ENCODE measurements at regions not wholly inside any gene's neighbourhood (a gene's known extent, or its start where the extent isn't known, plus 50 kb on each side); places are given as distances from the start of the nearest gene placed in this dataset.

GRCh38 chr6:3517350-3517749 is 60.5 kb upstream of the SLC22A23 start:
- Histone ChIP-seq H3K27me3 (no peaks in the 10 kb centered on the region), H3K9me3 (no peaks in the 10 kb centered on the region), H3K4me3 (no peak overlapping the region), H3K27ac (peak overlapping the region; percentile 17), H3K4me1 (peaks cover 16% of the 10 kb centered on the region), H3K36me3 (no peaks in the 10 kb centered on the region)
- peak in 1 of 2 donors; percentile 62 for TF ChIP-seq POLR2AphosphoS5 (IDR thresholded peaks at IDR 0.05; ENCODE audit: insufficient read depth in 1 of 2, low read depth in 1 of 2)
- TF ChIP-seq POLR2A (IDR thresholded peaks at IDR 0.05), result no peak
- TF ChIP-seq, protein P1, sequence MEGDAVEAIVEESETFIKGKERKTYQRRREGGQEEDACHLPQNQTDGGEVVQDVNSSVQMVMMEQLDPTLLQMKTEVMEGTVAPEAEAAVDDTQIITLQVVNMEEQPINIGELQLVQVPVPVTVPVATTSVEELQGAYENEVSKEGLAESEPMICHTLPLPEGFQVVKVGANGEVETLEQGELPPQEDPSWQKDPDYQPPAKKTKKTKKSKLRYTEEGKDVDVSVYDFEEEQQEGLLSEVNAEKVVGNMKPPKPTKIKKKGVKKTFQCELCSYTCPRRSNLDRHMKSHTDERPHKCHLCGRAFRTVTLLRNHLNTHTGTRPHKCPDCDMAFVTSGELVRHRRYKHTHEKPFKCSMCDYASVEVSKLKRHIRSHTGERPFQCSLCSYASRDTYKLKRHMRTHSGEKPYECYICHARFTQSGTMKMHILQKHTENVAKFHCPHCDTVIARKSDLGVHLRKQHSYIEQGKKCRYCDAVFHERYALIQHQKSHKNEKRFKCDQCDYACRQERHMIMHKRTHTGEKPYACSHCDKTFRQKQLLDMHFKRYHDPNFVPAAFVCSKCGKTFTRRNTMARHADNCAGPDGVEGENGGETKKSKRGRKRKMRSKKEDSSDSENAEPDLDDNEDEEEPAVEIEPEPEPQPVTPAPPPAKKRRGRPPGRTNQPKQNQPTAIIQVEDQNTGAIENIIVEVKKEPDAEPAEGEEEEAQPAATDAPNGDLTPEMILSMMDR (IDR thresholded peaks at IDR 0.05), result no peak
- intact Hi-C loops (cut with DNase I), result no loop called here
- DNase-seq (ENCODE audit: extremely low spot score in 2 of 2), result no peak

DNA sequence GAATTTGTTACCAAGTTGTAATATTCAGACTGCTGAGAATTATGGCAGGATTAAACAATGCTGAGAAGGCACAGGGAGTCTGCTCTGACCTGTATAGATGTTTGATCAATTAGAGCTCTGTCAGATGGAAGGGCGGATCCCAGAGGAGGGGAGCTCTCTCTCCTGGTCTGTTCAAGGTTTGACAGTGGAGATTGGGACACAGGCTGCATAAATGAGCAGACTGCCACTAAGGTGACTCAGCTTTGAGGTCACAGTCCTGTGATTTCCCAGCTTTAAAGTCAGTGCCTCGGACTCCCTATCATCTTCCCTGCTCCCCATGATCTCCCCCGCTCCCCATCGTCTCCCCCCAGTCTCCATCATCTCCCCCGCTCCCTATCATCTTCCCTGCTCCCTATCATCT is 59.2 kb upstream of the SLC22A23 start:
- Histone ChIP-seq H3K9me3 (no peaks in the 10 kb centered on the region), H3K4me3 (no peak overlapping the region), H3K27me3 (no peaks in the 10 kb centered on the region), H3K4me1 (peaks cover 24% of the 10 kb centered on the region), H3K36me3 (no peaks in the 10 kb centered on the region), H3K27ac (no peak overlapping the region)
- intact Hi-C loops (cut with DNase I), result no loop called here
- no peak for DNase-seq (ENCODE audit: extremely low spot score in 2 of 2)
- TF ChIP-seq POLR2AphosphoS5 (IDR thresholded peaks at IDR 0.05; ENCODE audit: insufficient read depth in 1 of 2, low read depth in 1 of 2), result no peak
- TF ChIP-seq POLR2A (IDR thresholded peaks at IDR 0.05), result no peak
- TF ChIP-seq, protein P1 (IDR thresholded peaks at IDR 0.05), result no peak

- no peaks in the 10 kb centered on the region for H3K27me3 ChIP-seq
- H3K27ac ChIP-seq, result no peak overlapping the region
- H3K36me3 ChIP-seq, result no peaks in the 10 kb centered on the region
- intact Hi-C loops (cut with DNase I), result no loop called here
- no peaks in the 10 kb centered on the region for H3K9me3 ChIP-seq
- no peak overlapping the region for H3K4me3 ChIP-seq
- no peak for DNase-seq (ENCODE audit: extremely low spot score in 2 of 2)
- TF ChIP-seq, protein P1 (IDR thresholded peaks at IDR 0.05), result no peak
- no peak for TF ChIP-seq POLR2AphosphoS5 (IDR thresholded peaks at IDR 0.05; ENCODE audit: insufficient read depth in 1 of 2, low read depth in 1 of 2)
- H3K4me1 ChIP-seq, result peaks cover 29% of the 10 kb centered on the region
Measured at GRCh38 chr6:3515669-3516068, 58.8 kb upstream of the SLC22A23 start.

GRCh38 chr6:3513416-3513815 is 56.6 kb upstream of the SLC22A23 start:
- intact Hi-C loops (cut with DNase I), result no loop called here
- Histone ChIP-seq H3K36me3 (no peaks in the 10 kb centered on the region), H3K27me3 (no peaks in the 10 kb centered on the region), H3K4me1 (peaks cover 26% of the 10 kb centered on the region), H3K27ac (no peak overlapping the region), H3K9me3 (no peaks in the 10 kb centered on the region), H3K4me3 (no peak overlapping the region)
- TF ChIP-seq, protein P1 (IDR thresholded peaks at IDR 0.05), result no peak
- TF ChIP-seq POLR2A (IDR thresholded peaks at IDR 0.05) (no peak), POLR2AphosphoS5 (IDR thresholded peaks at IDR 0.05; ENCODE audit: insufficient read depth in 1 of 2, low read depth in 1 of 2) (no peak)
- DNase-seq (ENCODE audit: extremely low spot score in 2 of 2), result no peak

- TF ChIP-seq, protein P1 (IDR thresholded peaks at IDR 0.05), result no peak
- TF ChIP-seq POLR2A (IDR thresholded peaks at IDR 0.05), result no peak
- no peak for TF ChIP-seq POLR2AphosphoS5 (IDR thresholded peaks at IDR 0.05; ENCODE audit: insufficient read depth in 1 of 2, low read depth in 1 of 2)
- H3K4me3 ChIP-seq, result no peak overlapping the region
- intact Hi-C loops (cut with DNase I), result no loop called here
- no peaks in the 10 kb centered on the region for H3K27me3 ChIP-seq
- no peak for DNase-seq (ENCODE audit: extremely low spot score in 2 of 2)
- H3K27ac ChIP-seq, result no peak overlapping the region
- no peaks in the 10 kb centered on the region for H3K36me3 ChIP-seq
- peaks cover 21% of the 10 kb centered on the region for H3K4me1 ChIP-seq
- no peaks in the 10 kb centered on the region for H3K9me3 ChIP-seq
Measured at GRCh38 chr6:3512832-3513231, 56.0 kb upstream of the SLC22A23 start.
